ENCODE measurements at regions not wholly inside any gene's neighbourhood (a gene's known extent, or its start where the extent isn't known, plus 50 kb on each side); places are given as distances from the start of the nearest gene placed in this dataset.

DNA sequence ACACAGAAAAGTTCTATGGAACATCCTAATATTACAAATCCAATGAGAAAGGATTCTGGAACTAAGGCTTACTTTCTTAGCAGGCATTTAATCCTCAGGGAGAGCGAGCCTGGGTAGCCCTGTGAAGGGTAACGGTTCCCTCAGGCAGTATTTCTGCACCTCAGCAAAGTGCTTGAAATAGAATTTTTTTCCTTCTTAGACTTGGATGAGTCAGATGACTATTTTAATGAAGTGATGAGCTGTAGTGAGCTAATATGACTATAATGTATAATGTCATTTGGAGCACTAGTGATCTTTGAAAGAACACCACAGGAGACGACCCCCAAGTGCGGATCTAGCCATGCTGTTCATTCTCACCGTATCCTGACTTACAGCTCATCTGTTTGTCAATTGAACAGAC lies 493.0 kb upstream of the FAM241A start:
- DNase-seq (ENCODE audit: low read depth in 3 of 3), result no peak

DNA sequence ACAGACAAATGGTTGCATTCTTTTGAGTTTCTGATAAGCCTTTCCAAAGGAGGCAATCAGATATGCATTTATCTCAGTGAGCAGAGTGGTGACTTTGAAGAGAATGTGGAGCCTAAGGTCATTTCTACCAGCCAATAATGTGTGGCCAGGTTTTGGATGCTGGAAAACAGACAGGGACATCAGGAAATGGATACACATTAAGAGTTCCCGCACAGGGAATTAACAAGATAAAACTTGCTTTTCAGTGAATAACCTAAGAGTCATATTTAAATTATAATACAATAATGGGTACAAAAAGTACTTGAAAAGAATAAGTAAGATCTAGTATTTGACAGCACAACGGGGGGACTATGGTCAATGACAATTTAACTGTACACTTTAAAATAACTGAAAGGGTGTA lies 492.3 kb upstream of the FAM241A start:
- DNase-seq (ENCODE audit: low read depth in 3 of 3), result no peak

DNA sequence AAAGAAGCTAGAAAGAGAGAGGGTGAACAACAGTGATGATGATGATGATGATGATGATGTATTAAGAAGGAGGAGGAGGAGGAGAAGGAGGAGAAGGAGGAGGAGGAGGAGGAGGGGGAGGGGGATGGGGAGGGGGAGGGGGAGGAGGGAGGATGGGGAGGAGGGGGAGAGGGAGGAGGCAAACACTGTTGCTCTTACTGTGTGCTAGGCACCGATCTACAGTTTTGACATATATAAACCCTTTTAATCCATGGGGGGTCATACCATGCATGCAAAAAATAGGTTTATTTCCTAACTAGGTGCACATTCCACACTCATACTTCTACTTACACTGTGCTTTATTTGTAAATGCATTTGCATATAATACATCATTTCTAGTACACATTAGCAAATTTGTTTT lies 482.8 kb upstream of the FAM241A start:
- no peak for DNase-seq (ENCODE audit: low read depth in 3 of 3)

DNA sequence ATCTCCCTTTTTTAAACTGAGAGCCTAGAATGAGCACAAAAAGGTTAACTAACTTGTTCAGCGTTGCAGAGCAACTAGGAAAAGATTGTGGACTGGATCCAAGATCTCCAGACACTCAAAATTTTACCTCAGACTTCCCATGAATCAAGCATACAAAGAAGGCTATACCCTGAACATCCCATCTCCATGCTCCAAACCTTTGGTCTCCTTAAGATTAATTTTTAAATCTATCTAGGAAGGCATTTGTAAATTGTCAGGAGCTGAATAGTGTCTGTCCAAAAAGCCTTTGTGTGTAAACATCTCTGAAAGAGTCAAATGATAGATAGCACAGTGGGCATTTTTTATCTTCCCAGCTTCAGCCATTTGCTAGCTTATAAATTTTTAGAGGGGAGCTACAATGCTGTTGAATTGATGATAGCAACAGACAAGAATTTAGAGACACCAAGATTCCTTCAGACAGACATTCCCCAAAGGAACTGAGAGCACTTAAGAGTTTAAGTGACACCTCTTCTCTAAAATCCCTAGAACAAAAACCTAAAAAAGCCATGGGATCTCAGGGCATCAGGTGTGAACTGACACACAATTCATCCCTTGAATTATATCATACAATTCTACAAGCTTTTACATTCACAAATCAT lies 480.8 kb upstream of the FAM241A start:
- no peak for DNase-seq (ENCODE audit: low read depth in 3 of 3)

DNA sequence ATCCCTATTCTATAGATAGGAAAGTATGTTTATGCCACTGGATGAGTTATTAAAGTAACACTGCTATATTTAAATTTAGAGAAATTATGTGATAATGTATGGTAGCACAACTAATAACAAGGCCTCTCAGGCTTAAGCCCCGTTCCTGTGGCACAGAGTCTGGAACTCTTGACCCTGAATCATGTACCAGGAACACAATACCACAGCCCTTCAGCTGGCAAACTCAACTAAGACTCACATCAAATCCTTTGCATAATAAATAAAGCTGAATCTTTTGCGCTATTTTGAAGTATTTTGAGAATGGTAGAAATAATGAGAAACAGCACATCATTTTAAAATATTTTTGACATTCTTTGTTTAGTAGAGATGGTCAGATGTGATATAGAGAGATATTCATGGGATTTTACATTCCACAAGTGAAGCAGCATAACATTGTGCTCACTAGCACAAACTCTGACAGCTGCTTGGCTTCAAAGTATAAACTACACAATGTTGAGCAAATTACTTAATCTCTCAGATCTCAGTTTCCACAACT lies 478.4 kb upstream of the FAM241A start:
- DNase-seq (ENCODE audit: low read depth in 3 of 3), result no peak

DNA sequence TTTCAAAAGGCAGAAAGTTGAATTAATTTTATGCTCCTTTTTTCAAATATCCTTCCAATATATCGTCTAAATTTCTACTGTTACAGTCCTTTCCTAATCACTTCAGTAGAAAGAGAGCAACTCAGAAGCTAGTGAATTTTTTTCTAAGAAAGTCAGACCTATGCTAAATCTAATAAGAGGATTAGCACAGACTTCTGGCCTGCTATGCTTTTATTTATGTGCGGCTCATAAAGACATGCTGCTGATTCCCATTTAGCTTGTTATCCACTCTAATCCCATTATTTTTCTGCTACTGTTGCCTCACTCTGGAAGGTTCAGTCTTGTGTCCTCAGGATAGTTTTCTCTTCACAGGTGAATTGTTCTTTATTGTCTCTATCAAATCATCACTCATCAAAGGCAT lies 473.5 kb upstream of the FAM241A start:
- no peak for DNase-seq (ENCODE audit: low read depth in 3 of 3)

DNA sequence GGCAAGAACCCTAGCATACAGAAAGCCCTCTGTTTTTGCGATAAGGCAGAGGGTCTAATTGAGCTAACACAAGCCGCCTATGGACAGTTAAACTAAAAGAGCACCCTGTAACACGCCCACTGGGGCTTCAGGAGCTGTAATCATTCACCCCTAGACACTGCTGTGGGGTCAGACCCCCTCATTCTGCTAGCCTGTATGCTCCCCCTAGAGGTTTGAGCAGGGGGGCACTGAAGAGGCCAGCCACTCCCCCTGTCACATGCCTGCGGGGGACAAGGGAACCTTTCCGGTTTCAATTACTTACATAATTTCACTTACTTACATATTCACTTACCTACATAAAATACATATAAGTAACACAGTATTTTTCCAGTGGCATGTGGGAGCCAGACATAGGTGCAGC lies 469.5 kb upstream of the FAM241A start:
- no peak for DNase-seq (ENCODE audit: low read depth in 3 of 3)

DNA sequence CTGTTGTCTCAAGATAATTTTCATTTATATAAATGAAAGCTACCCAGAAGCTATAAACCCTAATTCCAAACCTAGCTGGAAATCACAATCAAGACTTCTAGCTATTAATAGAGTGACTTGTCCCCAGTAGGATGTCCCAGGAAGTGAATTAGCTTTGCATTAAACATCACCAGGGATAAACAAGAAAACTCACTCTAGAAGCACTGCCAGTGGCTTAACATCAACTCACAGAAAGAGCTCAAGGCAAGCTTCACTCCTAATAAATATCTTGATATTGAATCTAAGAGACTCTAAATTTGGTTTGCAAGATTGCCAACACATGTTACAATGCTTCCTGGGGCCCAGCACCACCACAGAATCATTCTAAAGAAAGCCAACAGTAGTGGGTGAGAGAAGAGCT lies 468.7 kb upstream of the FAM241A start:
- DNase-seq (ENCODE audit: low read depth in 3 of 3), result no peak

DNA sequence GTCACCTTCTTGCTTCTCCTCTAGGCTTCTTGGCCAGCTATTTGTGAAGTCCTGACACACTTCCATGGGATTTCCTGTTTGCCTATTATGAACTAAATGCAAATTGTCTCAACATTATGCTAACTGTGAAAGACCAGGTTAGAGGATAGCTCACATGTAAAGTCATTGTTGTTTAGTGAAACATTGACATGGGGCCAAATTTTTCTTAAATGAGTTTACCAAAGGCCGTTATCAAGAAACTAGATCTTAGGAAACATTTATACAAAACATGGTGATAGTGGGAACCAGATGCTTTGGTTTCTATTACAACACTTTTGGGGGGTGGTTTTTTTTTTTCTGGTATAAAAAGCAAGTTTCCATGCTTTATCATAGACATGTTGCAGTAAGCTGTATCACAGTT lies 466.8 kb upstream of the FAM241A start:
- no peak for DNase-seq (ENCODE audit: low read depth in 3 of 3)

DNA sequence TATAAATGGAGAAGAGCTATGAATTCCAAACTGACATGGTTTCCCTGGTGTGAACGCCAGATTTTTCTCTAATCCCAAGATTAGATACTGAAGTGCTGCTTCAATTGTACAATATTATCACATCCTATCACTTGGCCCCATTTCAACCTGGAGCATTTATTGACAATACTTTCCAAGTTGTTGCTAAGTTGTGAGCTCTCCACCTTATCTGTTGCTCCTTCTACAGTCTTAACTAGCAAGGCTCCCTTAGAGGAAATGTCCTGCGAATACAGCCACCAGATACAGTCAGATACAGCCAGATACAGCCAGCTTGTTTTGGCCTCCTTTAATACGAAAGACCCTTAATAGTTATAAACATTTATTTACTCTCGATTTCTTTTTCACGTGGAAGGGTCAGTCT lies 466.3 kb upstream of the FAM241A start:
- no peak for DNase-seq (ENCODE audit: low read depth in 3 of 3)

DNA sequence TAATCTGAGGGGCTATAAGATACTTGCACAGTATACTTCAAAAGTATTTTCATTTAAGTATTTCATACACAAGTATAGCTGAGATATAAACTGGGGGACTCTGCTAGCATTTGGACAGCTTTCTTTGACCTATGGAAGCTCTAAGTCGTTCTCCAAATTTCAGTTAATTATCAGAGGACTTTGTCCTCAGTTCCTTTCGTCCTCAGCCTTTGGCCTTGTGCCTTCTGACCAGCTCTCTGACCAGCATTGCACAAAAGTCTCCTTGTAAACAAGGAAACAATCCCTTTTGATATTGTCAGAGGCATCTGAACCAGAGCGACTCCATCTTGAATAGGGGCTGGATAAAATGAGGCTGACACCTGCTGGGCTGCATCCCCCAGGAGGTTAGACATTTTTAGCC lies 464.0 kb upstream of the FAM241A start:
- DNase-seq (ENCODE audit: low read depth in 3 of 3), result no peak

DNA sequence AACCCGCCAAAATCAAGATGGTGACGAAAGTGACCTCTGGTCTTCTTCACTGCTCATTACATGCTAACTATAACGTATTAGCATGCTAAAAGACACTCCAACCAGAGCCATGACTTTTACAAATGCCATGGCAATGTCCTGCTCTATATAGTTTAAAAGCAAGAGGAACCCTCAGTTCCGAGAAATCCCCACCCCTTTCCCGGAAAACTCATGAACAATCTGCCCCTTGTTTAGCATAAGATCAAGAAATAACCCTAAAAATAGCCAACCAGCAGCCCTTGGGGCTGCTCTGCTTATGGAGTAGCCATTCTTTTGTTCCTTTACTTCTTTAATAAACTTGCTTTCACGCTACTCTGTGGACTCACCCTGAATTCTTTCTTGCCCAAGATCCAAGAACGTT lies 463.5 kb upstream of the FAM241A start:
- no peak for DNase-seq (ENCODE audit: low read depth in 3 of 3)

DNA sequence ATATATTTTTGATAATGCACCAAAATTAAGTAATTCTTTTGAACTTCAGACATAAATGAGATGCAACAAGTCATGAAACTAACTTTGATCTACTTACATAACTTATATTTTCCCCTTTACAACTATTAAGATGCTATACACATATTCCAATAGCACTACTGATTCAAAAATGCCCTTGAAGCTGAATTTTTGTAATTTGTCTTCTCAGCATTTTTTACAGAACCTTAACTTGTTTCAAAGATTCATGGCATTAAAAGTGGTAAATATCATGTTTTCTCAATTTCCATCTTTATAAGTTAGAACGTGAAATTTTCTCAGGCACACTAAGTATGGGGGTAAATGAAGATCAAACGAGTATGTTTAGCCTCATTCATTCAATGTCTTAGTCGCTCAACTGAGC lies 460.0 kb upstream of the FAM241A start:
- no peak for DNase-seq (ENCODE audit: low read depth in 3 of 3)

DNA sequence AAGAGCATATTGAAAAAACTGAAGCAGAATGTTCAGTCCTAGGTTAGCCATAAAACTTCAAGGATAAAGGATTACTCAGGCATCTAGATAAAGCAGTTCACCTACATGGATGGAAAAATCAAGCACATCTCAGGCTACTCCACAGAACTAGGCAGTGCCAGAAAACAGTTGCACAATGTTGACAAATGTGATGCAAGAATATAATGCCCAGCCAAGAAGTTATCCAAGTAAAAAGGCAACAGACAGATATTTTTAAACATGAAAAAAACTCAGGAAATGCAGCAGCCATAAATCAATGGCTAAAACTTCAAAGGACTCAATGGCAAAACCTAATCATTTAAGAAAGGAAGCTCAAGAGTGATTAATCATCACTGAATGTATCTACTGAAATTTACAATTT lies 456.0 kb upstream of the FAM241A start:
- DNase-seq (ENCODE audit: low read depth in 3 of 3), result no peak

DNA sequence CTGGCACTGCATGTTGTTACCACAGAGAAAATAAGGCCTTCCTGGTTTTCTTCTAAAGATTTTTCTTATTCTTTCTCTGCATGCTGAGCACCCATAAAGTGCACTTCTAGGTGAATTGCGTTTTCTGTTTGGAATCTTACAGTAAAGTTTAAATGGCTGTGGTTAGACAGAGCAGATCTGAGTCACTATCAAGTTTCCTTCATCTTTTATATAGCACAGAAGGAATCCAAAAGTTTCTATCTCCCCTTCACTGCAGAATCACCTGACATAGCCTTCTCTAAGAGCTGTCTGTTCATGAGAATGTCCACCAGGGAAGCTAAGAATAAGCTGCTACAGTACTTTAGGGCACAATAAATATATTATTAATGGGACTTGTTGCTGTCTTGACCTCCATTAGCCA lies 455.5 kb upstream of the FAM241A start:
- no peak for DNase-seq (ENCODE audit: low read depth in 3 of 3)

DNA sequence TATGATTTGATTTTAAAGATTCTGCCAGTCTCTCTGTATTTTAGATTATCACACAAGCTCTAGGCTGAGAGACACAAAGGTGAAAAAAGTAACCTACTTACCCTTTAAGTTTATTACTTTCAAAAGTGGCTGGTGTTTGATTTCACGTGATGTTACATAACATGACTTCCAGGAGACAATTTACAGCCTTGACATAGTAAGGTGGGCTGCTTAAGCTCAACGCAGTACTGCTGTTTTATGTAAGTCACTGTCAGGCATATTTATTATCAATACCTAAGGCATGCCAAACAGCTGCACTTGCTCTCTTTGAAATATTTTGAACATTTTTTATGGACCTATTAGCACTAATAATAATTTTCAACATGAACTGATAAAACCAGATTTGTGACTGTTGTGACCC lies 451.5 kb upstream of the FAM241A start:
- no peak for DNase-seq (ENCODE audit: low read depth in 3 of 3)

DNA sequence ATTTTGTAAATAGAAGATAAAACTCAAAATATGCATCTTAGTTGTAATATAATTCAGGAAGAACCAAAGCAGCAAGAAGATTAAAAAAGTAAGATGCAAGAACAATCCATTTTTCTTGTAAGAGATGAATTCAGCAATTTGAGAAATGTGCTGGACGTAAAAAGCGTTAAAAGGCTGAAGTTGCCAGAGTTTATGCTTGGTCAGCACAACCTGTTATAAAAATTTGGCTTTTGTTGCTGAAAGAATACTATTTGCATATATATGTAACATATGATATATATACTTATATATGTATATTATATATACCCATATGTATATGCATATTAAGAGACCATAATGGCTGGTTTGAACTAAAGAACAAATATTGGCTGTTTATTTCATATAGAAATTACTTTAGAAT lies 449.6 kb upstream of the FAM241A start:
- no peak for DNase-seq (ENCODE audit: low read depth in 3 of 3)

DNA sequence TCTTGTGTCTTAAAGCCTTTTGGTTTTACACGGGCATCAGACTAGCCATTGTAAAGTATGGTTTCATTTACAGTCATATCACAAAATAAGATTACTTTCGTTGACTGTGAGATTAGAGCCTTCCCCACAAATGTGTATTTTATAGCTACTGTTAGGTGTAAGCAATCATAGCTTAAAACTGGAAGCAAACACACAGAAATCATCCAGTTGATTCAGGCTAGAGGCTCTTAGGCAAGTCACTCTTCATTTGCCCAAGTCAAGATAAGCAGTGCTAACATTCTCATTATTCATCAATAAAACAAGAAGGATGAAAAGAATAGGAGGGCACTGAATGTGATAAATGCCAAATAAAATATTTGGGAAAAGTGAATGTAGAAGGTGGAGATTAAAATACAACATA lies 448.7 kb upstream of the FAM241A start:
- DNase-seq (ENCODE audit: low read depth in 3 of 3), result no peak

DNA sequence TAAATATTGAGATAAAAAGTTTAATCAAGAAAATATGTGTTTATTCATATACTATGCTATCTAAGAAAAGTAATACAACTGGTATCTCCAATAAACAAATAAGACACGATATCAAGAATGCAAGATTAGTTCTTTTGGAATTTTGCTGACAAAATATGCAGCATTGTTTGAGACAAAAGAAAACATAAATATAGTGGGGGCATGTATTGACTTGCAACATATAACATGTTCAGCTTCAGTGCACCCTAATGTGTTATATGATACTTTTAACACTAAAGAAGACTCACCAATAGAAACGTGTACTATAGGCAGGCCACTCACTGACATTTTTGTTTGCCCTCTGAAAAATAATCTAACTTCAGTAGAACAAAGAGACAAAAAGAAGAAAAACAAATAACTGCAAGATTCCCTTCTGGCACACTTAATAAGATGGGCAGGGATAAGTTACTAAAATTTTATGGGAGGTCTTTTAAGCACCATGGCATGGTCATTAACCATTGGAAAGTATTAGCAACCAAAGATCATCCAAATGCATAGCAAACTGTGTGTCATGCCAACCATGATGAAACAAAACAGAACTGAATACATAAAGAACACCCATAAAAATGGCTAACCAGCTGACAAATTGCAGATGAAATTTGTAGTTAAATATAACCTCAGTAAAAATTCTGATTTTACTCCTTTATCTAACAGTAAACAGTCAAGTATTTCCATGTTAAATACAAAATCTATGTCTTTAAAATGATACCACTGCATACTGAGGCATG lies 447.9 kb upstream of the FAM241A start:
- no peak for DNase-seq (ENCODE audit: low read depth in 3 of 3)

DNA sequence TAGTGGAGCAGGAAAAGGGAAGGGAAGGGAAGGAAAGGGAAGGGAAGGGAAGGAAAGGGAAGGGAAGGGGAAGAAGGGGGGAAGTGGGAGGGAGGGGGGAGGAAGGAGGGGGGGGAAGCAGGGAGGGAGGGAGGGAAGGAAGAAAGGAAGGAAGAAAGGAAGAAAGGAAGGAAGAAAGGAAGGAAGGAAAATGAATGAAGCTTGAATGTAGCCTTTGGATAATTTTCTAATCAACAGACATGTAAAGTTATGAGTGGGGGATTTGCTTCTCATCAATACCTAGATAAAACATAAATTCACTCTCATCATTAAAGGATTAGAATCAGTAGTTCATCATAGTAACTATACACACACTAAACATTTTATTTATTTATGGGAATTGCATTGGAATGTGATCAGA lies 446.9 kb upstream of the FAM241A start:
- DNase-seq (ENCODE audit: low read depth in 3 of 3), result no peak

DNA sequence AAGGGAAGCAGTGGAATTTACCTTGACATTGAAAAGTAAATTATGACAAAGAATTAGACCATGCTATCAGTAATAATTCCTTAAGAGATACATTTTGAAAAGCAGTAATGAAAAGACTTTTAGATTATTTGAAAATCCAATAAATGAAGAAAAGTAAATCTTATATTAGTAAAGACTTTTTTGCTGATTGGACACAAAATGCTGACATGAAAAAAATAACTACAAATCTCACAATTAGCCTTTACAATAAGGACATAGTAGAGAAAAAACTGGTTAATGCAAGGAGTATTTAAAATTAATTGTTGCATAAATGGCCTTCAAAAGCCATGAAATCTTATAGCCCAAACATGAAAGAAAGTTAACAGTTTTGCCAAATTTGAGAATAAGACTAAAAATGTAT lies 446.1 kb upstream of the FAM241A start:
- DNase-seq (ENCODE audit: low read depth in 3 of 3), result no peak

DNA sequence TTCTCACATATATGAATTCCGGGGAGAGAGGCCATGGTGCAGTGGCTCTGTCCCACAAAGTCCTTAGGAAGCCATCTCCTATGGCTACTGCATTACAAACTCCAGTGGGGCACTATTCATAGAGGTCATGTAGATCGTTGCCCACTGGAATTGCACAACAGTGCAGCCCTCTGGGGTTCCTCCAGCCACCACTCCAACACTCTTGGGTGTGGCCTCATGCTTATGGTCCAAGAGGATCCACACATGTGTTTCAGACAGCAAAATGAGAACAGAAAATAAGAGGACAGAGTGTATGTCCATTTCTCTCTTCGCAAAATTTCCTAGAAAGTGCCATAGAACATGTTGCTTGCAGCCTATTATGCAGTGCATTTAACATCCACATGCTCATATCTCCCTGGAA lies 444.2 kb upstream of the FAM241A start:
- DNase-seq (ENCODE audit: low read depth in 3 of 3), result no peak

DNA sequence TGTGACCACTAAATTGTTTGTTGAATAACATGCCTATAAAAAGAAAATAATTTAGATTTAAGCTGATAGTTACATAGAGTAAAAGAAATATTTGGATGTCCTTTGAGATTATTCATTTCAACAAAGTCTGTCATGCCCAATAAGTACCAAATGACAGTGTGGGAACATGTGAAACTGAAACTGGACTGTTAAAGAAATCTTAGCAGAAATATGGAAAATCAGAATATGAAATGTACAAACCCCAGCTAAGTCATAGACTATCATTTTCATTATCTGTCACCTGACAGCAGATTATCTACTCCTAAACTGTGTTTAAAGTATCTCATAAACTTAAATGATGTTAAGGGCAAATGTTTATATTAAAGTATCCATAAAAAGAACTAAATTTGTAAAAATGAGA lies 437.8 kb upstream of the FAM241A start:
- no peak for DNase-seq (ENCODE audit: low read depth in 3 of 3)

All from stimulated activated CD4-positive, alpha-beta T cell treated with anti-CD3 and anti-CD28 coated beads, TNF-alpha, amount 100 ng/mL, for 24 hours (primary cell).